ENCODE measurements at regions not wholly inside any gene's neighbourhood (a gene's known extent, or its start where the extent isn't known, plus 50 kb on each side); places are given as distances from the start of the nearest gene placed in this dataset.

- H3K23me2 ChIP-seq (ENCODE audit: low read depth, low read length): no peaks in the 10 kb centered on the region
- no peak overlapping the region for H3K9ac ChIP-seq (replicated peaks in 1 of 4; ENCODE audit: extremely low read depth in 1 of 4, low read depth in 3 of 4, low read length in 3 of 4)
- CTCF ChIA-PET (ENCODE audit: partially characterized antibody): no interaction called here
- H3K14ac ChIP-seq (ENCODE audit: insufficient read length): no peak overlapping the region
- H3K79me2 ChIP-seq (ENCODE audit: control insufficient read depth in 1 of 2, insufficient read depth in 2 of 2, low read length in 2 of 2): no peaks in the 10 kb centered on the region
- H3K36me3 ChIP-seq (ENCODE audit: control insufficient read depth in 2 of 4, insufficient read depth in 4 of 4, low read length in 3 of 4): no peaks in the 10 kb centered on the region
- no peaks in the 10 kb centered on the region for H3K79me1 ChIP-seq (ENCODE audit: low read depth, low read length)
- no peak overlapping the region for H3K23ac ChIP-seq (ENCODE audit: insufficient read length)
- H2BK15ac ChIP-seq (ENCODE audit: low read length): no peak overlapping the region
- H3K18ac ChIP-seq (ENCODE audit: extremely low read depth, low read length): no peak overlapping the region
- FAIRE-seq: no peak
- H2BK20ac ChIP-seq (ENCODE audit: low read length): no peak overlapping the region
- H2BK120ac ChIP-seq (replicated peaks; ENCODE audit: low read depth, low read length): no peak overlapping the region
- POLR2A ChIA-PET (ENCODE audit: partially characterized antibody): no interaction called here
- WGBS, 2 experiments (ENCODE audit: extremely low coverage in 1 of 2, insufficient coverage in 1 of 2, insufficient read length in 1 of 2, insufficient replicate concordance in 2 of 2, low coverage in 1 of 2, low lambda C conversion rate in 2 of 2, missing lambda C conversion rate in 1 of 2): 90% methylated on average over 2 of the region's 2 CpGs; no CpG with 5 or more reads in 1 of the 2 experiments
- no peak overlapping the region for H2AK5ac ChIP-seq (ENCODE audit: low read depth, low read length)
- no peaks in the 10 kb centered on the region for H4K20me1 ChIP-seq (replicated peaks in 1 of 2; ENCODE audit: control insufficient read depth in 1 of 2, insufficient read depth in 2 of 2, low read length in 2 of 2)
- no peak overlapping the region for H2AFZ ChIP-seq (ENCODE audit: low read length)
- H3K4me3 ChIP-seq (ENCODE audit: extremely low read depth in 1 of 4, insufficient read depth in 2 of 4, low read depth in 3 of 4, low read length in 4 of 4): no peak overlapping the region
- no peak overlapping the region for H4K91ac ChIP-seq (replicated peaks; ENCODE audit: insufficient read length, low read length)
- H2BK12ac ChIP-seq (ENCODE audit: low read depth, low read length): no peak overlapping the region
- no peak overlapping the region for H3K27ac ChIP-seq (ENCODE audit: low read depth, low read length)
- H4K8ac ChIP-seq (ENCODE audit: extremely low read depth, insufficient read depth, low read length): no peak overlapping the region
- no peaks in the 10 kb centered on the region for H3K27me3 ChIP-seq (replicated peaks in 1 of 4; ENCODE audit: control insufficient read depth in 3 of 4, extremely low read depth in 1 of 4, insufficient read depth in 3 of 4, low read length in 3 of 4)
- no peak overlapping the region for H3K4me2 ChIP-seq (ENCODE audit: insufficient read depth in 1 of 2, low read depth in 2 of 2, low read length in 2 of 2)
- DNase-seq (ENCODE audit: low read depth in 1 of 2, low spot score in 2 of 2): no peak
- no peak overlapping the region for H3K56ac ChIP-seq (replicated peaks; ENCODE audit: insufficient read length, low read depth, low read length)
- no peak overlapping the region for H3K4ac ChIP-seq (replicated peaks; ENCODE audit: insufficient read length, low read depth, low read length)
- no peaks in the 10 kb centered on the region for H3K4me1 ChIP-seq (replicated peaks in 1 of 4; ENCODE audit: control insufficient read depth in 3 of 4, insufficient read depth in 4 of 4, low read length in 3 of 4)
- H2BK5ac ChIP-seq (ENCODE audit: low read depth, low read length): no peak overlapping the region
- H3K9me3 ChIP-seq (ENCODE audit: insufficient read depth in 2 of 2, low read depth in 1 of 2, low read length in 1 of 2): peaks cover 6 to 7% of the 10 kb centered on the region in 2 experiments; a peak in 1 of 4 replicates
- no peak overlapping the region for H4K5ac ChIP-seq (ENCODE audit: insufficient read length, low read depth, low read length)
- TF ChIP-seq SRF (IDR thresholded peaks at IDR 0.05; ENCODE audit: low read depth, low read length): no peak
- TF ChIP-seq, protein P1, sequence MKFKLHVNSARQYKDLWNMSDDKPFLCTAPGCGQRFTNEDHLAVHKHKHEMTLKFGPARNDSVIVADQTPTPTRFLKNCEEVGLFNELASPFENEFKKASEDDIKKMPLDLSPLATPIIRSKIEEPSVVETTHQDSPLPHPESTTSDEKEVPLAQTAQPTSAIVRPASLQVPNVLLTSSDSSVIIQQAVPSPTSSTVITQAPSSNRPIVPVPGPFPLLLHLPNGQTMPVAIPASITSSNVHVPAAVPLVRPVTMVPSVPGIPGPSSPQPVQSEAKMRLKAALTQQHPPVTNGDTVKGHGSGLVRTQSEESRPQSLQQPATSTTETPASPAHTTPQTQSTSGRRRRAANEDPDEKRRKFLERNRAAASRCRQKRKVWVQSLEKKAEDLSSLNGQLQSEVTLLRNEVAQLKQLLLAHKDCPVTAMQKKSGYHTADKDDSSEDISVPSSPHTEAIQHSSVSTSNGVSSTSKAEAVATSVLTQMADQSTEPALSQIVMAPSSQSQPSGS (IDR thresholded peaks at IDR 0.05; ENCODE audit: low read length): no peak
- no peak for TF ChIP-seq FOSL1 (IDR thresholded peaks at IDR 0.05; ENCODE audit: insufficient read depth, low read depth, low read length)
- no peak for TF ChIP-seq SP1 (IDR thresholded peaks at IDR 0.05; ENCODE audit: low read depth, low read length)
- no peak for TF ChIP-seq TCF12 (IDR thresholded peaks at IDR 0.05; ENCODE audit: low read depth, low read length)
- TF ChIP-seq CHD2 (IDR thresholded peaks at IDR 0.05; ENCODE audit: low read length): no peak
- TF ChIP-seq SIRT6 (IDR thresholded peaks at IDR 0.05; ENCODE audit: low read length): no peak
- TF ChIP-seq NRF1 (IDR thresholded peaks at IDR 0.05; ENCODE audit: low read depth, low read length): no peak
- TF ChIP-seq TBP (IDR thresholded peaks at IDR 0.05; ENCODE audit: low read depth, low read length): no peak
- TF ChIP-seq BCL11A (IDR thresholded peaks at IDR 0.05; ENCODE audit: low read depth in 2 of 2, low read length in 2 of 2): no peak
- TF ChIP-seq ZNF274 (IDR thresholded peaks at IDR 0.05; ENCODE audit: borderline replicate concordance, extremely low read depth, low read length): no peak
- TF ChIP-seq, protein P2, sequence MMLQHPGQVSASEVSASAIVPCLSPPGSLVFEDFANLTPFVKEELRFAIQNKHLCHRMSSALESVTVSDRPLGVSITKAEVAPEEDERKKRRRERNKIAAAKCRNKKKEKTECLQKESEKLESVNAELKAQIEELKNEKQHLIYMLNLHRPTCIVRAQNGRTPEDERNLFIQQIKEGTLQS (IDR thresholded peaks at IDR 0.05; ENCODE audit: insufficient read depth, low read depth, low read length): no peak
- no peak for TF ChIP-seq SAP30 (IDR thresholded peaks at IDR 0.05; ENCODE audit: insufficient read depth, insufficient replicate concordance, low read length)
Measured at GRCh38 chr5:75818661-75819060, 101.4 kb upstream of the POC5 start.

Measured in H1 (cell line).